ENCODE measurements at regions not wholly inside any gene's neighbourhood (a gene's known extent, or its start where the extent isn't known, plus 50 kb on each side); places are given as distances from the start of the nearest gene placed in this dataset.

DNA sequence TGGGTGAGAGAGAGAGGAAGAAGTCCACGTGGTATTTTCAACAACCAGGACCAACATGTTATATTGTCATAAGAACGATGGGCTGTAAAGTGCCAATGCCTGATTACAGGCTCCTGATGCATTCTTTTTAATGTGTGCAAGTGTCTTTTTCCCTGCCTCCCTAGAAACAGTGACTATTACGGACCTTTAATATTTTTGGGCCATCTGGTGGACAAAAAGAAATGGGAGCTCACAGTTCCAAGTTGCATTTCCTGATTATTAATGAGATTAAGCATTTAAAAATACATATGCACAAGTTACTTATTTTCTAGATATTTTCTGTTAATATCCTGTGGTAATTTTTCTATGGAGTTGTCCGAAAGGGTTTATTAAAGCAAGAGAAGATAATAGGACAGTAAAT lies 530.2 kb downstream of the NR2F2 start:
- H3K9me3 ChIP-seq (replicated peaks in 1 of 3), result no peaks in the 10 kb centered on the region
- peak in 4 of 6 experiments; percentile 10 to 31 (median 22) for TF ChIP-seq CTCF (IDR thresholded peaks at IDR 0.05)
- TF ChIP-seq POLR2A (IDR thresholded peaks at IDR 0.05), result no peak
- no peak overlapping the region for H3K27ac ChIP-seq
- WGBS, 4 donors, result 40 to 60% (median 51%) methylated on average over 4 of the region's 4 CpGs
- no peaks in the 10 kb centered on the region for H3K27me3 ChIP-seq
- no peak overlapping the region for H3K4me3 ChIP-seq
- H3K36me3 ChIP-seq (replicated peaks in 1 of 2), result no peaks in the 10 kb centered on the region
- intact Hi-C loops (cut with DNase I), result no loop called here
- no peak for DNase-seq
- no peaks in the 10 kb centered on the region for H3K4me1 ChIP-seq (replicated peaks in 1 of 2)

GRCh38 chr15:96867992-96868391 lies 537.5 kb downstream of the NR2F2 start:
- Histone ChIP-seq H3K36me3 (replicated peaks in 1 of 2) (no peaks in the 10 kb centered on the region), H3K4me1 (replicated peaks in 1 of 2) (no peaks in the 10 kb centered on the region), H3K4me3 (no peak overlapping the region), H3K27me3 (no peaks in the 10 kb centered on the region), H3K27ac (no peak overlapping the region), H3K9me3 (replicated peaks in 1 of 3) (no peaks in the 10 kb centered on the region)
- WGBS, 4 donors, result 70 to 88% (median 81%) methylated on average over 8 of the region's 8 CpGs
- intact Hi-C loops (cut with DNase I), result no loop called here
- TF ChIP-seq CTCF (IDR thresholded peaks at IDR 0.05) (no peak), POLR2A (IDR thresholded peaks at IDR 0.05) (no peak)
- DNase-seq, result no peak

DNA sequence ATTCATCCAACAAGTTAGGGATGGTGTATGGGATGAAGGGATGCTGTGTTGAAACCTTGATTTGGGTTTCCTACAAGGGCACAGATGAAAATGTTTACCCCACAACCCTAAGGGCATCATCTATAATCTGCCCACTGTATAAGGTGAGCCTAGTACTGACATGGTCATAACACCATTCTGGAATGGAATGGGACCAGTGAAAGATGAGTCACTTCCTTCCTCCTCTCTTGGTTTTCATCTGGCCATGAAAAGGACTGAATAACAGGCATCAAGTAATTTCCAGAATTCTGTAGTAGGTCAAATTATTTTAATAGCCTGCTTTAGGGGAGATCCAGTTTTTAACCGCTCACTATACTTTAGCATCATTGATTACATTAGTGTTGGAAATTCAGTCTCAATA lies 538.6 kb downstream of the NR2F2 start:
- Histone ChIP-seq H3K27ac (no peak overlapping the region), H3K9me3 (replicated peaks in 1 of 3) (no peaks in the 10 kb centered on the region), H3K27me3 (no peaks in the 10 kb centered on the region), H3K36me3 (replicated peaks in 1 of 2) (no peaks in the 10 kb centered on the region), H3K4me3 (no peak overlapping the region), H3K4me1 (replicated peaks in 1 of 2) (no peaks in the 10 kb centered on the region)
- 92 to 100% (median 99%) methylated on average over 1 of the region's 1 CpG for WGBS, 4 donors
- no peak for DNase-seq
- no peak for TF ChIP-seq POLR2A (IDR thresholded peaks at IDR 0.05)
- TF ChIP-seq CTCF (IDR thresholded peaks at IDR 0.05), result no peak
- intact Hi-C loops (cut with DNase I), result no loop called here

DNA sequence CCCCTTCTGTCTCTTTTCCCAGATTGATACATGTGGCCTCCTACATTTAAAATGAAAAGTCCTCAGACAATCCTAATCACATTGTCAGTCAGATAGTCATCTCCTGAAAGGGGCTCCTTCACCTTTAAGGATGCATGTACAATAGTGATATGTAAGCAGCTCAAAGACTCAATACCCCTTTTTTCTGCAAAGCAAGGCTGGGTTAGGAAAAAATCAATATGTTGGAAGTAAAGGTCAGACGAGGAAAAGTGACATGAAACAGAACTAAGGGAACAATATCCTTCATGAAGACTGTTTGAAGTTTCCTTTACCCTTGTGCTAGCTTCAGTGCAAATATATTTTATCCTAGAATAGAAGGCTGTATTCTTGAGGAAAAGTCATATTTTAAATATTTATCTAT lies 539.3 kb downstream of the NR2F2 start:
- 35 to 50% (median 39%) methylated on average over 1 of the region's 1 CpG for WGBS, 4 donors

More for the DNA sequence above, 539.3 kb downstream of the NR2F2 start:
- Histone ChIP-seq H3K27ac (no peak overlapping the region), H3K9me3 (replicated peaks in 1 of 3) (no peaks in the 10 kb centered on the region), H3K36me3 (replicated peaks in 1 of 2) (no peaks in the 10 kb centered on the region), H3K27me3 (no peaks in the 10 kb centered on the region), H3K4me3 (no peak overlapping the region), H3K4me1 (replicated peaks in 1 of 2) (no peaks in the 10 kb centered on the region)
- no peak for TF ChIP-seq POLR2A (IDR thresholded peaks at IDR 0.05)
- no peak for TF ChIP-seq CTCF (IDR thresholded peaks at IDR 0.05)
- DNase-seq, result no peak
- intact Hi-C loops (cut with DNase I), result no loop called here
